ENCODE measurements at regions not wholly inside any gene's neighbourhood (a gene's known extent, or its start where the extent isn't known, plus 50 kb on each side); places are given as distances from the start of the nearest gene placed in this dataset.

DNA sequence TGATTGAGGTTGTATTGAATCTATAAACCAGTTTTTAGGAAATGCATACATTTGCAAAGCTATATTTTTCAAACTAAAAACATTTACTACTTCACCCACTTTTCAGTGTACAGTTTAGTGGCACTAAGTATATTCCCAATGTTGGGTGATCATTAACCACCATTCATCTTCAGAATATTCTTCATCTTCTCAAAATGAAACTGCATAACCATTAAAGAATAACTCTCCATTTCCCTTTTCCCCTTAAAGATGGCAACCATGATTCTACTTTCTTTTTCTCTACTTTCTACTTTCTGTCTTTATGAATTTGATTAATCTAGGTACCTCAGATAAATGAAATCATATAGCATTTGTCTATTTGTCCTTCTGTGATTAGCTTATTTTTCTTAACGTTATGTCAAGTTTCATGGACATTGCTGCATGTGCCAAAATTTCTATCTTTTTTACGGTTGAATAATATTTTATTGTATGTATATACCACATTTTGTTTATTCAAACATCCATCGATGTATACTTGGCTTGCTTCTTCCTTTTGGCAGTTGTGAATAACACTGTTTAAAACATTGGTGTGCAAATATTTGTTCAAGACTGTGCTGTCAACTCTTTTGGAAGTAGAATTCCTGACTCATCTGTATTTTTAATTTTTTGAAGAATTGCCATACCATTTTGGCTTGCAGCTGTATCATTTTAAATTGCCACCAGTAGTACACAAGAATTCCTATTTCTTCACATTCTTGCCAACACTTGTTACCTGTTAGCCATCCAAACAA lies 104.9 kb downstream of the RPRM start:
- H3K27ac Mint-ChIP-seq, result no peak overlapping the region

GRCh38 chr2:153360239-153360638 lies 118.3 kb downstream of the RPRM start:
- Mint-ChIP-seq H3K36me3 (peaks cover 0 to 3% (median 0%) of the 10 kb centered on the region in 3 donors), H3K9me3 (peaks cover 4 to 31% (median 12%) of the 10 kb centered on the region in 6 donors), H3K4me1 (no peaks in the 10 kb centered on the region), H3K27ac (no peak overlapping the region), H3K27me3 (ENCODE audit: low read depth in 3 of 3) (peaks cover 0 to 2% (median 1%) of the 10 kb centered on the region in 3 donors), H3K4me3 (no peak overlapping the region)
- no peak for DNase-seq

More for the DNA sequence above, 104.9 kb downstream of the RPRM start:
- DNase-seq, result no peak
- Mint-ChIP-seq H3K27me3 (ENCODE audit: low read depth in 3 of 3) (peaks cover 0 to 3% (median 0%) of the 10 kb centered on the region in 3 donors), H3K4me3 (no peak overlapping the region), H3K4me1 (no peaks in the 10 kb centered on the region), H3K36me3 (no peaks in the 10 kb centered on the region), H3K9me3 (peaks cover 1 to 14% (median 6%) of the 10 kb centered on the region in 6 donors)

DNA sequence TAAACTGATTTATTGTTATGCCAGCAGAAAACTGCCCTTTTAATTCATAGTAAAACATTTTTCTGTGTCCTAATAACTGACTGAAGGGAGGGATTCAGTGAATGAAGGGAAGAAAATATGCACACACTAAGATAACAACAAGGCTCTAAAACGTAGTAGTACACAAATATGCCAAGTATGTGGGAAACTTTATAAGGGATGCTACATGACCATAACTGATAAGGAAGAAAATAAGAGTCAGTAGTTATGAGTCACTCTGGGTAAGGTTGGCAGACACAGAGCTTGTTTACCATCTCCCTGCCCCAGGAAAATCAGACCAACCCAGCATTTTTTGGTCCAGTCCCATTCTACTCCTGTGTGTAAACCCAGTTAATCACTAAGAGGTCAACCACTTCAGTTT lies 124.2 kb downstream of the RPRM start:
- H3K9me3 Mint-ChIP-seq, result peaks cover 0 to 20% (median 6%) of the 10 kb centered on the region in 6 donors
- H3K4me1 Mint-ChIP-seq, result no peaks in the 10 kb centered on the region
- DNase-seq, result no peak
- H3K27ac Mint-ChIP-seq, result no peak overlapping the region
- no peak overlapping the region for H3K4me3 Mint-ChIP-seq
- H3K27me3 Mint-ChIP-seq (ENCODE audit: low read depth in 3 of 3), result no peaks in the 10 kb centered on the region
- no peaks in the 10 kb centered on the region for H3K36me3 Mint-ChIP-seq

DNA sequence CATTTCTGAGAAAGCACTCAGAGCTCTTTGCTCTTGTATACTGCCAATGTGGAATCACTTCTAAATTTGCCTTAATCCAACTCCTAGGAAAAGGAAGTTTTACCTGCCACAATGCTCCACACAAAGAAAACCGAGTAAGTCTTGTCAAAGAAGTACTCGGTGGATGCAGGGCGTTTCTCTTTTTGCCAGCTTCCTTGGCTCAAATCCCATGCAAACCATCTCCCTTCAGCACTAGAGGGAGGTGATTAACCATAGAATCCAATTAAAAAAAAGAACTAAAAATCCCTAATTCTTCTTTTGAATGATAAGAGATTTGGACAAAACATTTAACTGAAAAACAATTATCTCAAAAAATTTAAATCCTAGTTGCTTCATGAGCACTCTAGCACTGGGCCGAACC lies 129.0 kb downstream of the RPRM start:
- Mint-ChIP-seq H3K9me3 (peaks cover 0 to 27% (median 14%) of the 10 kb centered on the region in 6 donors), H3K27ac (no peak overlapping the region), H3K4me1 (no peaks in the 10 kb centered on the region), H3K36me3 (no peaks in the 10 kb centered on the region), H3K4me3 (no peak overlapping the region), H3K27me3 (ENCODE audit: low read depth in 3 of 3) (no peaks in the 10 kb centered on the region)
- DNase-seq, result no peak

- Mint-ChIP-seq H3K27ac (no peak overlapping the region), H3K36me3 (no peaks in the 10 kb centered on the region), H3K27me3 (ENCODE audit: low read depth in 3 of 3) (no peaks in the 10 kb centered on the region), H3K4me3 (no peak overlapping the region), H3K9me3 (peaks cover 1 to 31% (median 13%) of the 10 kb centered on the region in 6 donors), H3K4me1 (no peaks in the 10 kb centered on the region)
- no peak for DNase-seq
Observed at GRCh38 chr2:153347818-153348495, 130.6 kb downstream of the RPRM start.

- H3K27me3 Mint-ChIP-seq (ENCODE audit: low read depth in 3 of 3), result no peaks in the 10 kb centered on the region
Observed at GRCh38 chr2:153320879-153321278, 157.7 kb downstream of the RPRM start.

GRCh38 chr2:153311432-153311831 lies 167.1 kb downstream of the RPRM start:
- Mint-ChIP-seq H3K27me3 (ENCODE audit: low read depth in 3 of 3) (peaks cover 0 to 2% (median 0%) of the 10 kb centered on the region in 3 donors), H3K36me3 (no peaks in the 10 kb centered on the region), H3K27ac (no peak overlapping the region), H3K9me3 (peaks cover 2 to 31% (median 10%) of the 10 kb centered on the region in 6 donors), H3K4me1 (no peaks in the 10 kb centered on the region), H3K4me3 (no peak overlapping the region)
- DNase-seq, result no peak

More at GRCh38 chr2:153320879-153321278, 157.7 kb downstream of the RPRM start:
- no peaks in the 10 kb centered on the region for H3K36me3 Mint-ChIP-seq
- H3K27ac Mint-ChIP-seq, result no peak overlapping the region
- H3K4me1 Mint-ChIP-seq, result no peaks in the 10 kb centered on the region
- no peak overlapping the region for H3K4me3 Mint-ChIP-seq
- no peak for DNase-seq
- H3K9me3 Mint-ChIP-seq, result peaks cover 5 to 17% (median 12%) of the 10 kb centered on the region in 6 donors

GRCh38 chr2:153308466-153308865 lies 170.1 kb downstream of the RPRM start:
- peaks cover 0 to 47% (median 11%) of the 10 kb centered on the region in 6 donors for H3K9me3 Mint-ChIP-seq
- no peaks in the 10 kb centered on the region for H3K36me3 Mint-ChIP-seq
- DNase-seq, result no peak
- H3K27ac Mint-ChIP-seq, result no peak overlapping the region
- H3K27me3 Mint-ChIP-seq (ENCODE audit: low read depth in 3 of 3), result peaks cover 0 to 2% (median 2%) of the 10 kb centered on the region in 3 donors
- H3K4me3 Mint-ChIP-seq, result no peak overlapping the region
- H3K4me1 Mint-ChIP-seq, result no peaks in the 10 kb centered on the region

- no peaks in the 10 kb centered on the region for H3K4me1 Mint-ChIP-seq
- H3K27me3 Mint-ChIP-seq (ENCODE audit: low read depth in 3 of 3), result peaks cover 2 to 4% (median 2%) of the 10 kb centered on the region in 3 donors
- no peaks in the 10 kb centered on the region for H3K36me3 Mint-ChIP-seq
- peaks cover 0 to 40% (median 11%) of the 10 kb centered on the region in 6 donors for H3K9me3 Mint-ChIP-seq
- no peak overlapping the region for H3K4me3 Mint-ChIP-seq
- DNase-seq, result no peak
- no peak overlapping the region for H3K27ac Mint-ChIP-seq
Observed at GRCh38 chr2:153307223-153307622, 171.3 kb downstream of the RPRM start.

GRCh38 chr2:153299809-153300208 lies 178.8 kb downstream of the RPRM start:
- Mint-ChIP-seq H3K27me3 (ENCODE audit: low read depth in 3 of 3) (peaks cover 0 to 7% (median 2%) of the 10 kb centered on the region in 3 donors), H3K4me1 (no peaks in the 10 kb centered on the region), H3K4me3 (no peak overlapping the region), H3K36me3 (no peaks in the 10 kb centered on the region), H3K9me3 (peaks cover 0 to 30% (median 5%) of the 10 kb centered on the region in 6 donors), H3K27ac (no peak overlapping the region)
- DNase-seq, result no peak

DNA sequence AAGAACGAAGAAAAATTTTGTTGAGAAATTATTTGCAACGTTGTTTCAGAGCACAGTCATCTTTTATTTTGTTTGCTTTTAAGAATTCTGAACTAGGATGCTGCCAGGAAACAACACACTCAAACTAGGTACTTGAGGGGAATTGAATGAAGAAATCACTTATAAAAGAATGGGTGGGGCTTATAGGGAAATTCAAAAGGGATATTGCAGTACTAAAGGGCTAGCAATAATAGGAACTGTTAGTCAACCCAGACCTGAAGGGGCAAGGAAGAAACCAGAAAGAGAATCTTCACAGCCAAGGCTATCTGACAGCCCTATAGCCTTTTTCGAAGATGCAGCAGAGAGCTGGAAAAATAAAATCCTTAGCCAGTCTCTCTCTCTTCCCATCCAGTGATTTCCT lies 179.3 kb downstream of the RPRM start:
- Mint-ChIP-seq H3K27me3 (ENCODE audit: low read depth in 3 of 3) (peaks cover 0 to 7% (median 2%) of the 10 kb centered on the region in 3 donors), H3K27ac (no peak overlapping the region), H3K4me1 (no peaks in the 10 kb centered on the region), H3K9me3 (peaks cover 0 to 26% (median 5%) of the 10 kb centered on the region in 6 donors), H3K36me3 (no peaks in the 10 kb centered on the region), H3K4me3 (no peak overlapping the region)
- no peak for DNase-seq

DNA sequence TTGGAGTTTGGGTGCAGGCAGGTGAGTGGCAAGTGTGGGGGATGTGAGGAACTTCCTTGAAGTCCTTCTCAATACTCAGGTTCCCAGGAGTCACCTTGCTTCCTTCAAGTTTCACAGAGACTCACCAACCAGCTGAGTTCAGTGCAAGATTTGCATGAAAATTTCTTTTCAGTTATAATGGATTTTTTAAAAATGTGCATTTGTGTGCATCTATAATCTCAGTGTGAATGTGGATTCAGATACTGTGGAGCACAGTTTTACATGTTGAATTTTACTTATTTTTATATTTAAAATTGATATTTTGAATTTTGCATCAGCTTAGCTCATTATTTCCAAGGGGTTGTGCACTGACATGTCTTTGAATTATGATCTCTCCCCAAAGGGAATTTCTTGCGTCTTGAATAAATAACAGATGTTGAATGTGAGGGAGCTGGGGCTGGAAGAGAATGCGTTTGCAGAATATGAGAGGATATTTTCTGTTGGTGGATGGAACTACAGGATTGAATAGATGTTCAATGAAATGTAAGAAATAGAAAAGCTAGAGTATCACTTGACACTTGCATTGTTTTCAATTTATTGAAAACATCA lies 184.3 kb downstream of the RPRM start:
- Mint-ChIP-seq H3K9me3 (peaks cover 0 to 12% (median under 1%) of the 10 kb centered on the region in 6 donors), H3K4me1 (no peaks in the 10 kb centered on the region), H3K4me3 (no peak overlapping the region), H3K27ac (no peak overlapping the region), H3K36me3 (no peaks in the 10 kb centered on the region), H3K27me3 (ENCODE audit: low read depth in 3 of 3) (no peaks in the 10 kb centered on the region)
- DNase-seq, result no peak

GRCh38 chr2:153291718-153292117 lies 186.8 kb downstream of the RPRM start:
- no peaks in the 10 kb centered on the region for H3K27me3 Mint-ChIP-seq (ENCODE audit: low read depth in 3 of 3)
- no peak overlapping the region for H3K27ac Mint-ChIP-seq
- DNase-seq, result no peak
- no peak overlapping the region for H3K4me3 Mint-ChIP-seq
- H3K4me1 Mint-ChIP-seq, result no peaks in the 10 kb centered on the region
- H3K36me3 Mint-ChIP-seq, result no peaks in the 10 kb centered on the region
- peaks cover 0 to 12% (median under 1%) of the 10 kb centered on the region in 6 donors for H3K9me3 Mint-ChIP-seq
